GM19351 (cell line): ENCODE measurements at regions not wholly inside any gene's neighbourhood (a gene's known extent, or its start where the extent isn't known, plus 50 kb on each side); places are given as distances from the start of the nearest gene placed in this dataset.

Experiments
- ATAC-seq: cut with Tn5 transposase; IDR thresholded peaks from one replicate; pipeline ENCODE4 v1.9.1; 2021; ENCODE audit warnings: mild to moderate bottlenecking, moderate library complexity; ENCODE audit not compliant: unreplicated experiment

DNA sequence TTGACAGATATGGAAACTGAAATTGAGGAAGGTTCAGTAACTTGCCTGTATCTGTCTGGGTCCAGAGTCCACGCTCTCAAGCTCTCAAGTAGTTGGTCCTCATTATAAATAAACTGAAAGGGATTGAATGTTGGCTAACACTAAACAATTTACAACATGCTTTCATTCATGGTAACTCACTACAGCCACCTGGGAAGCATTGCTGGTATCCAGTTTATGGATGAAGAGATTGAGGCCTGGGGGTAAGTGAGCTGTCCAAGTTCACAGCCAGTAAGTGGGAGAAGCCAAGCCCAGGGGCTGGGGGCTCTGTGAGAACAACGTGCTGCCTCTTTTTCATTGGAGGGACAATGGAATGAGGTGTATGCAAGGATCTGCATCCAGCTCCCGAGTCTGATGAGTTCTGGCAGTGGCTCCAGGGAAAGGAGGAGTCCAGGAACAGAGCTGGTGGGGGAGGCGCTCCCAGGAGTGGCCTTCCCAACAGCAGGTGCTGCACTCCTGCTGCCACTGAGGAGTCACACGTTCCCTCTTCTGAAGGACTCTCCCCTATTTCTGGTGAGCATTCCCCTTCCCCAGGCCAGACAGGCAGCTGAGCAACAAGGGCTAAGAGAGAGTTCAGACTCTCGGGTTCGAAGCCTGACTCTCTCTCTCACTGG, 175.8 kb downstream of the CSNK2A3 start:
- no peak for ATAC-seq

DNA sequence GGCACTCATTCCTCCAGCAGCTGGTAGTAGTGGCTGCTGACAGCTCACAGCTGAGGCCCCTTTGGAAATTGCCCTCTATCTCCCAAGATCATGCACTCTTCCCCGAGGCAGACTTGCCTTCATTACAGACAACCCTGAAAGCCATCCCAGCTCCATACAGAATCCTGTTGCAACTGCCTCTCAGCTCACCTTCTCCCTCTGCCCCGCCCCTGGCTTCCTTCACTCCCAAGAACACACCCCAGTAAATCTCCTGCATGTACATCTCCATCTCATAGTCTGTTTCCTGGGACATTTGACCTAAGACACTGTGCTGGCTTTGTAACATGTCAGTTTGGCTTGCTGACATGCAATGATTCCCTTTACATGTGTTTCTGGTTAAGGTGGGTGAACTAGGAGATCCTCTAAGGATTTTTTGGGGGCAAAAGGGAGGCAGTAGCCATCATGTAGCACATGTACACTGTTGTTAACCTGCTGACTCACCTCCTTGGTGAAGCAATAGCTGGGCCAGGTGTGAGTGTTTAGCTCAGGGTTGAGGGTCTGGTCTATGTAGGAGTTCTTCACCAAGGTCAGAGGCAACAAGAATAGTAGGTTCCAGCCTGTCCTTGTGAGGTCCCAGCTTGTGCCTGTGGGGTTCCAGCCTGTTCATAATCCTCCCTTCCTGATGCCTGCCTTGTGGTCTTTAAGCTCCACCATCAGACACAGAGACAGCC, 179.6 kb downstream of the CSNK2A3 start:
- ATAC-seq: no peak

DNA sequence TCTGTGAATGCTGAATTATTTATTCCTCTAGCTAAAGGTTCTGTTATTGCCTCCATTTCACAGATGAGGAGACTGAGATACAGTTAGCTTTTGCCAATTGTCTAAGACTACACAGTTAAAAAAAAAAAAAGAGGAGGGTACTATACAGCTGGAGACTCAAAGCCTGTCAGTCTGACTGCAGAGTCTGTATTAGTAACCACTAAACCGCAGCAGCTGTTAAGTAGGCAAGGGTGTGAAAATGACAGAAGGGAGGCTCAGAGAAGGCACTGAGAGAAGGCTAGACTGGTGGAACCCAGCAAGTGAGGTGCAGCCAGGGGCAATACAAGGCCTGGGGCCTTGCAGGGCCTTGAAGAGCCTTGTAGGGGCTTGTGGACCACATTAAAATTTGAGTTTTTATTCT, 181.2 kb downstream of the CSNK2A3 start:
- ATAC-seq: peak; percentile 99

DNA sequence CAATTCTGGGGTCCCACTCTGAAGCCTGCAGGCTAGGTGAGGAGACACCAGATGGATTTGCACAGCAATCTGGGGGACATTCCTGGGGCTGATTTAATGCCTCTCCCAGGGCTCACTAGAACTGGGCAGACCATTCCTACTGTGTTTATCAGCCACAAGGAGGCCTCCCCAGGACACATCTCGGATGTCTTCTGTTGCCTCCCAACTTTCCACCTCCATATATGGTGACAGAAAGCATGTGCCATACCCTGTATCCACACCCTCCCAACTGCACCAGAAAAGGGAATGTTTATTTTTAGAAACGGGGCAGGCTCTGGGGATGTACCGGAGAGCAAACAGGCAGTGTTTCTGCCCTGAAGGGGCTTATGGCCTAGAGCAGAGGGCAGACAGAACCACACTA, 181.8 kb downstream of the CSNK2A3 start:
- ATAC-seq: no peak

DNA sequence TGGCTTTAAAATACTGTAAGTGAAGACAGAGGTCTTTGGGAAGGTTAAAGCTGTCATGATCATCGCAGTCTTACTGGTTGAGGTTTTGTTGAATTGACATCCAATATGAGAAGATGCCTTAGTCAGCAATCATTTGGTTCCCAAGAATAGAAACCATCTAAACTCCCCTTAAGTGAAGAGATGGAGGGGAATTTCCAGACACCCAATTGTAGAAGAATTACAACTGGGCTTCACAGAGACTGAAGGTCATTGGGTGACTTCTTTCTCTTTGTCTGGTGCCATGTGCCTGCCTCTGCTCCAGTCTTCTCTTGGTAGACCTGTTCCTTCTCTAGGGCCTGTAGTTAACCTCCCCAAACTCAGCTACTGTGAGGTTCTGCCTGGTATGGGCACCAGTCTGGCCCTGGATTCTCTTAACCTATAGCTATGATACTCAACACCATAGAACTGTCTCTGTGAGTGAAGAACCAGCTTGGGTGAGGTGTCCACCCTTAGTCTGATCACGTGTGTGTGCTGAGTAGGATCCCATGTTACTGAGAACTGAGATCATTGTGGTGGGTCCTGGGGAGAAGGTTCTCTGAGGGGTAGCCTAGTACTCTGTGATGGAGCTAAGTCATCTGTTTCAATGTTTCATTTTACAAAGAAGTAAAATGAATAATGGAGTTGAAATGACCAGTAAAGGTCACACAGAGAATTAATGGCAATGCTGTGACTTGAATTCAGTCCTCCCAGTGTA, 182.5 kb downstream of the CSNK2A3 start:
- ATAC-seq: no peak

DNA sequence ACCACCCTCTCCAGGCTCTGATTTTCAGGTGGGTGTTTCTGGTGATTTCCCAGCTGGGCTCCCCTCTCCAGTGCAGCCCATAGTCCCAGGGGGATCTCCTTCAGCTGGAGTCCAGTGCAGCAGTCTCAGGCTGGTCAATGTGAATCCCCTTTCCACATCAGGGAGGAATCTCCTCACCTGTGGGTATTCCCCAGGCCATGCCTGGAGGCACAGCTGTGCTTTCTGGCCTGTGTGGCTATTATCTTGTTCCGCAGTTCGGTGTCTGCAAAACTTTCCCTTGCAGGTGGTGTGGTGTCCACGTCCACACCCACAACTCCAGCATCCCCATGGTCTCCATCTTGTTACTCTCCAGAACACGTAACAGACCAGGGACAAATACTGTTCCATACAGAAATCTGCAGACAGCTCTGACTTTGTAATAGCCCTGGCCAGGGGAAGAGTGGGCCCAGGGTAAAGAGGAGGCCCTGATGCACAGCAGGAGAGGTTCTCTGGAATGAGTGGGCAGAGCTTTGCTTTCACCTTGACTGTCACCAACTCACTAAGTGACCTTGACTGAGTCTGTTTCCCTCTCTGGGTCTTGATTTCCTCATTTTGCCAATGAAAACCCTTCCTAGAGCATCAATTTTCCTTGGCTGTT, 183.2 kb downstream of the CSNK2A3 start:
- ATAC-seq: no peak

DNA sequence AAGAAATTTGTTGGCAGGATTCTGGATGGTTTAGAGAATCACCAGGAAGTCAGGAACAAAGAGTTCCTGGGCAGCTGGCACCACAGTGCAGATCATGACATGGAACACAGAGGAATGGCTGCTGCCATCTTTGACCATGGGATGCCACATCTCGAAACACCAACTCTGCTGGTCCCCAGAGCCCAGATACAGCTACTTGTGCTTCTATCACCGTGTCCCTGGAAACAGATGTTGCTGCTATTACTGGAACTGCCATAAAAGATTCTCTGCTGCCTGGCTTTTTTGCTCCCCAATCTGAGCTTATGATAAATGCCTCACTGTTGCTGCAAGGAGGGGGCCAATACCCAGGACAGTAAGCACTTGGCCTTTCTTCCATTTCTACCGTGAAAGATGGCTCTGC, 185.2 kb downstream of the CSNK2A3 start:
- ATAC-seq: no peak

DNA sequence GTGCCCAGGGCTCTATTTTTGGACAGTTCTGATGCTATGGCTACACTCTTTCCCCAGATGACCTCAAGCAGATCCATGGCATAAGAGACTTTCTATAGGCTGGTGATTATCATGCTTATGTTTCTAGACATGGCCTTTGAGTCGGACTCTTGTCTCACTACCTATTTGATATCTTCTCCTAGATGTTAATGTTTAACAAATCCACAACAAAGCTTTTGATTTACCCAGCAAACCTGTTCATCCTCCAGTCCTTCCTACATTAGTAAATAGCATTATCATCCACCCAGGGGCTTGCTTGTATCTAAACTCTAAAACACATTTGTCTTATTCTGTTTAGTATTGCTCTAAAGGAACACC, 188.7 kb downstream of the CSNK2A3 start:
- no peak for ATAC-seq

DNA sequence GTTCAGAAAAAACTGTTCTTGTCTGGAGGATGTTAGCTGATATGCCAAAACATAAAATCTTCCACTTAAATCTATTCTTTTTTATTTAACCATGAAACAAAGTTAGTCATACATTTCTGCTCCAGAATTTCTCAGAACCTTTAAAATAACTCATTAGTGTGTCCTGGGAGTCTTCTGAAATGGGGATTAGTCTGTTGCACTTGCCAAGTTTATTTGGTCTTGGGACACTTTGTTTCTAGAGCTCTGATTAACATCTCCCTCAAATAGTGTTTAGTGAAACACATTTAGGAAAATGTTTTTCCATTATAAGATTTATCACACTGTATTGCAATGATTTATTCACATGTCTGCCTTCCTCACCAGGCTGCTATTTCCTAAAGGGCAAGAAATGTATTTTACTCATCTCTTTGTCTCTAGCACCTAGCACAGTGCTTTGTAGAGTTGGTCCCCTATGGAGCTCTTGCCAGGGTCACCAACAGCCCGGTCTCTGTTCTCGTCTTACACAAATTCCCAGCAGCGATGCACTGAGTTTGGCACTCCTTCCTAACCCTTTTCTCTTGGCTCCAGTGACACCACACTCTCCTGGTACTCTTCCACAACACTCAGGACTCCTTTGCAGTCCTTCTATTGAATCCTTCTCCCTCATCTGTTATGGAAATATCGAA, 189.2 kb downstream of the CSNK2A3 start:
- no peak for ATAC-seq

DNA sequence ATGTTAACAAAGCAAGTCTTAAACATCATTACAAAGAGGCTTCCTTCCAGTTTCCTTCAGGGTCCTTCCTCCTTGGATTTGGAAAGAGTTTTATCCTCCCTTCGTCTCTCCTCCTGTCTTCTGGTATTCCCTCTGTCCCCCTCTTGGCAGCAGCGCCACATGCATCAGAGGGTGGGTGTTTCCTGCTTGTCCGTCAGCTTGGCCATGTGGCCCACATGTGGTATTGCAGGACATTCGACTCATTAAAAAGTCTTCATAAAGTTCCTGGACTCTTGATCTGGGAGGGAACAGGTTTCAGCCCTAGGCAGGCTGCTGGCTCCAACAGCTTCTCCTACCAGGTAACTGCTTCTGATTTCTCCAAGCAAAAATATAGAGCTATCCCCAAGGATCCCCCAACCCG, 189.8 kb downstream of the CSNK2A3 start:
- ATAC-seq: no peak

DNA sequence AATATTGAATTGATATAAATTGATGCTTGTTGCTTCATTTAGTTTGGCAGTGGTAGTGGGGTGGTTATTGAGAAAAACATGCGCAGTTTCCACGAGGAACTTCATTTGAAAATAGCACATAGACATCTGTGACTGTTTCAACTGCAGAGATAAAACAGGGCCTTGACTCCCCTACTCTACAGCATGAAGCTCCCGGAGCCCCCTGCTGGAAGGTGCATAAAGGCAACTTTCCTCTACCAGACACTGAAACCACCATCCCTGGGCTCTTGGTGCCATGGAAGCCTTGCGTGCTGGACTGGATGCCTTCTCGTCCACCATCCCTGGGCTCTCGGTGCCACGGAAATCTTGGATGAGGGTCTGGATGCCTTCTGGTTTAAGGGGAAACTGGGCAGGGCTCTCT, 195.9 kb downstream of the CSNK2A3 start:
- ATAC-seq: no peak

DNA sequence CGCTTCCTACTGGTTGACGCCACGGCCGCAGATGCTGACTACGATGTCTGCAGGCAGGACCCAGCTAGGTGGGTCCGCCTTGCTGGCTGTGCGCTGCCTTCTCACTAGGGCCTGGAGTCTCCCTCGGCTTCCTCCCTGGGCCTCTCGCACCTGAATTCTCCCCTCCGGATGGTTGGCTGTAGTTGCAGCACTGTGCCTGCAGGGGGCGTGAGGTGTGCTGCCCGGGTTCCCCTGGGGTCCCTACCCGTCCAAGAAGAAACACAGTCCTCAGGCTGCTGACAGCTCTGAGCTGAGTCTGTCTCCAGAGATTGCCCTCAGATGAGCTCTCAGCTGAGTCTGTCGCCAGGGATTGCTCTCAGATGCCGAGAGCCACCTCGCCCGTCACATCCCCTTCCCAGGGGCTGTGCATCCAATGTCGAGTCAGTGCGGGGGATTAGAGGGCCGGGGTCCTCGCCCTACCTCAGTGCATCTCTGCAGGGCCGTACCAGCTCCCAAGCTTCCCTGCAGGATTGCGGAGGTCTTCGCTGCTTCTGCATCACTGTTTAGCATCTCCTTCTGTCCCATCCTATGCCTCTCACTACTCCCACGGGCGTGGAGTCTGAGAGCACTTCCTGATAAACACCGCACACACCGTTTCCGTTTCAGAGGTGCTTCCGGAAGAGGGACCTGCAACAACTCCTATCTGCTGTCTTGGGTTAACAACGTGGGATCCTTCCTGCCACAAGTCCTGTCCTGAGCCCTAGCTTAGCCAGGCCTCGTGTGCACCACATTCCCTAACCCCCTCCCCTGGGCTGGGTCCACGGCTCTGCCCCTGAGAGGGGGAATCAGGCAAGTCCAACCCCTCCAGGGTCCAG, 196.9 kb downstream of the CSNK2A3 start:
- ATAC-seq: no peak

DNA sequence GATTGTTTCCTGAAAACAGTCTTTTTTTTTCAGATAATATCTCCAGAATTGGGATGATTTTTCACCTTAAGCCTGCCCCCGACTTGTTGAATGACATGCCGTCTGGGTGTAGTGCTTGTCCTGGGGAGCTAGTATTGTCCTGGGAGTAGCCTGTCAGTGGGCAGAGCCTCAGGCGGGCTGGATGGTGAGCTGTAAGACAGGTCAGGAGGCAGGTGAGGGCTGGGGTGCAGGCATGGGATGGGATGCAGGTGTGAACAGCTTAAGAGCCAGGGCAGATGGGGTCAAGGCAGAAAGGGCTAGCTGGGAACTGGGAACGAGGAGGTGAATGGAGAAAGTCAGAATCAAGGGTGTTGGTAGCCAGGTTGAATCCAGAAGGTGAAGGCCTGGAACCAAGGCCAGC, 200.2 kb downstream of the CSNK2A3 start:
- no peak for ATAC-seq

DNA sequence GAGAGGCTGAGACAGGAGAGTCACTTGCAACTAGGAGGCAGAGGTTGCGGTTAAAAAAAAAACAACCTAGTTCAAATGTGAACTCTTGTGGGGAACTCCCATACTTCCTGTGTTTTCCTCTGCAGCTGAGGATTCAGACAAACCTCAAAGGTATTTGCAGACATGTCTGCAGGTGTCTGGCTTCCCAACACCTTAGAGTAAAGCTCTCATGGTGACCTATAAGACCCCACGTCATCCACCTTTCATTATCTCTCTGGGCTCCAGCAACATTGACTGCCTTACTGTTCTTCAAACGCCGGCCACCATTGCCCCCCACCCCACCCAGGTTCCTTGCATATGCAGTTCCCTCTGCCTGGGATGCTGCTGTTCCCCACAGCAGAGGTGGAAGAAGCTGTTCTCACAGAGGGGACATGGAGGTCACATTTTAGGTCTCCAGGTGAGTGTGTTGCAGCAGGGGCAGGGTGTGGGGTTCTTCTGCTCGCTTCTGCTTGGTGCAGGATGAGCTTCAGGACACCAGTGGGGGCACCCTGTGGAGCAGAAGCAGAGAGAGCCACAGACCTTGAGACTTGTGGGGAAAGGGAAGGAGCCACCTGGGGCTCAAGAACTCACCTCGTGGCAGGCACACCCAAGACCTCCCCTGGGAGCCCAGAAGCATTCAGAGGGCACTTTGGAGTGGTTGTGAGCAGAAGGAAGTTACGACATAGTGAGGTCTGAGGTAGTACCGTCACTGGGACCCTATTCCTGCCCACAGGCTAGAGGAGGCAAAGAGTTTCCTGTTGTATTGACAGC, 203.2 kb downstream of the CSNK2A3 start:
- no peak for ATAC-seq

DNA sequence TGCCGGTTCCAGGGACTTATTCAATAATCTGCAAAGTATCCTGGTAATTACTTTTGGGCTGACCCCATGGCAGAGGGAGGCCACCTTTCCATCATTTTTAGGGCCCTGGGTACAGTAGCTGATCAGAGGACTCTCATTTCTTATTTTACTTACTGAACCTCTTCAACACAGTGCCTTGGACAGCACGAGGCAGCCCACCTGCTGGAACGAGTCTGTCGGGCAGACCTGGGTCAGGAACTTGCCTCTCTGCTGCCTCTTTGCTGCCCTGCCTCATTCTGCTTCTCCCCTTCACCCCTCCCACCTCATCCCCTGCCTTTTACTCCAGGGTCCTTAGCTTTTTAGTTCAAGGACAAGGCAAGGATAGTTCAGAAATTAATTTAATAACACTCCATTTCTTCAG, 204.5 kb downstream of the CSNK2A3 start:
- no peak for ATAC-seq

DNA sequence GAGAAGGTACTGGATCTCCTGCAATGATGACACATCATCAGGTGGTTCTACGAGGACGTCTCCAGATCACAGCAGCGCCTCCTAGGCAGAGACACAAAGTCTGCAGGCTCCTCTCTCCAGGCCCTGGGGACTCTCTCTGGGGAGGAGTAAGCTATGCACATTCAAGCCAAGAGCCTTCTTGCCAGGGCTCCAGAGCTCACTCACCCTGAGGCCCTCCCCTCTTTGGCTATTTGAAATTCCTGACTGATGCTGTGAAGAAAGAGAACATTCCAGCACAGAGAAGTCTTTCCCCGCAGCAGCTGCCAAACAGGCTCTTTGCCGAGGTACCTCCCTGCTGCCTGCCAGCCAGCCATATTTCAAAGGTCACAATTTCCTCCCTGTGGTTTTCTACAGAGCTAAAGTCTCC, 204.9 kb downstream of the CSNK2A3 start:
- no peak for ATAC-seq

DNA sequence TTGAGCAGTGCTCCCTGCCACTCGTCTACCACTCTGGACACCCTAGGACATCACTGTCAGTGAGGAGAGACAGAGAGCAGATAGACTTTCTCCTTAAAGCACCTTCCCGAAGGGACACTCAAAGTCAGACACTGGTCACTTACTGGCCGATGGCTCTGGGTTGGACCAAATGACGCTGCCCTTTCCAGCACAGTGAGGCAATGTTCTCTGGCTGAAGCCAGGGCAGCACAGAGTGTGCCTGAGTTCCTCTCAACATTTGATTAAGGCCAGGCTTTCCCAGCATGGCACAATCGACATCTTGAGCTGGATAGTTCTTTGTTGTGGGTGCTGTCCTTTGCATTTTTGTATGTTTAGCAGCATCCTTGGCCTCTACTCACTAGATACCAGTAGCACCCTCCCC, 206.2 kb downstream of the CSNK2A3 start:
- ATAC-seq: no peak

DNA sequence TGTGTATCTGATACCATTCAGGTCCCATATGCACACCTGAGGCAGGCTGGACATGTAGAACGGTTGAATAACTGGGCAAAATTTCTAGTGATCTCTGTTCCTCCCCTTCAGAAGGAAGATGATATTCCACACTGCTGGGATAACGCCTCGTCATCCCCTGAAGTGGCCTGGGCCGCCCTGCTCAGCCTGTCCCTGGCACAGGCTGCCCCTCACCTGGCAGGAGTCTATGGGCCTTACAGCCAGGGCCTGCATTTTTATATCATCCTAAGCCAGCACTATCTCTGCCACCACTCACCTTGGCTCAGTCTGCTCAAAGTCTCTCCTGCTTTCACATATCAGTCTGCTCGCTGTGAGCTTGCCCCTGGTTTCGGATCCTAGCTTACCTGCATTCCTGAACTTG, 209.2 kb downstream of the CSNK2A3 start:
- no peak for ATAC-seq

DNA sequence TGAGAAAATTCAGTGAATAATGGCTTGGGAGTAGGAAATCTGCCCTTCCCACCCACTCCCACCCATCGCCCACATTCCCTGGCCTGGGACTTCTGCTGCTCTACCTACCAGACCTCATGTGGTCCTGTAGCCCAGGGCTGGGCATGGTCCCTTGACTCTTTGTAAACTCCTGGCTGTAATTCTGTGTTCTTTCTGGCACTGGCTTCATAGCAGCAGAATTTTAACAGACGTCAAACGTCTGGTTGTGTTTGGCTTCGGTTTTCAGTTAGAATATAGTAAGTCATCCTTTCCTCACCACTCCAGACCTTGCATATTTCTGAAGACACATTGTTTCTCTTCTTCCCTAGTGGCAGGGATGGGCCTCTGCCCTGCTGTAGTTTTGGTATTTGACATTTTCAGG, 210.6 kb downstream of the CSNK2A3 start:
- no peak for ATAC-seq

DNA sequence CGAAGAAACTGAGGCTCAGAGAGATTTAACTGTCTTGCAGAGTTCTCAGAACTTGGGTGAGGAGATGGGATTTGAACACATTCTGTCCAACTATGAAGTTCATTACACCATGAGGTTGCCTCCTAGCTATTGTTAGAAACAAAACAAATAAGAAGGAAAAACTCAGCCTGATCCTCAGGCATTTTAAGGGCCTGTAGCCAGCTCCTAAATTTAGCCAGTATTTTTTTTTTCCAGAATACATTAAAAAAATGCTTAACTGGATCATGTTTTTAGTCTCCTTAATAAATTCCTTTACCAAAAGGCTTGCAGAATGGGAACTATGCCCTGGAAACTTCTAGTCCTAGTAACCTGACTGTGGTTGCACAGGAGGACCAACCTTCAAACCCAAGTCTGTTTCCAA, 212.0 kb downstream of the CSNK2A3 start:
- no peak for ATAC-seq
